Ascending aorta (tissue), 2 donors: ENCODE measurements at regions not wholly inside any gene's neighbourhood (a gene's known extent, or its start where the extent isn't known, plus 50 kb on each side); places are given as distances from the start of the nearest gene placed in this dataset.

Experiments
- DNase-seq, 2 donors: peaks; one replicate each; pipeline ENCODE4 v3.0.0-alpha.2; 2019; ENCODE audit warnings: low spot score in 2 of 2
- H3K27ac ChIP-seq, 2 donors: fragments of 200-600 bp; sonication (generic); one replicate each; pipeline ENCODE4 v1.5.1; 2016 to 2017; ENCODE audit warnings: mild to moderate bottlenecking in 1 of 2
- H3K27me3 ChIP-seq: fragments of 200-600 bp; sonication (generic); one replicate; pipeline ENCODE4 v1.5.1; 2017
- H3K36me3 ChIP-seq, 2 donors: fragments of 200-600 bp; sonication (generic); one replicate each; pipeline ENCODE4 v1.5.1; 2016
- H3K4me1 ChIP-seq, 2 donors: fragments of 200-600 bp; sonication (generic); one replicate each; pipeline ENCODE4 v1.5.1; 2016 to 2017; ENCODE audit warnings: mild to moderate bottlenecking in 1 of 2
- H3K4me3 ChIP-seq, 2 donors: fragments of 200-600 bp; sonication (generic); one replicate each; pipeline ENCODE4 v1.5.1; 2016 to 2017; ENCODE audit warnings: mild to moderate bottlenecking in 1 of 2
- H3K9me3 ChIP-seq, 2 donors: fragments of 200-600 bp; sonication (generic); one replicate each; pipeline ENCODE4 v1.5.1; 2016
- intact Hi-C: fragments of 100-400 bp; cut with DNase I; formaldehyde crosslinking; loops from one replicate; pipeline ENCODE4 v1.15.1; 2023
- TF ChIP-seq, protein P1 (sequence below), 3 experiments: fragments of 200-600 bp in 2 of 3; fragments of 450-650 bp in 1 of 3; sonication (generic) in 2 of 3; IDR thresholded peaks; one replicate each; pipeline ENCODE4 v1.5.1; 2016 to 2019; ENCODE audit warnings: antibody characterized with exemption in 3 of 3, mild to moderate bottlenecking in 1 of 3, moderate library complexity in 1 of 3

DNA sequence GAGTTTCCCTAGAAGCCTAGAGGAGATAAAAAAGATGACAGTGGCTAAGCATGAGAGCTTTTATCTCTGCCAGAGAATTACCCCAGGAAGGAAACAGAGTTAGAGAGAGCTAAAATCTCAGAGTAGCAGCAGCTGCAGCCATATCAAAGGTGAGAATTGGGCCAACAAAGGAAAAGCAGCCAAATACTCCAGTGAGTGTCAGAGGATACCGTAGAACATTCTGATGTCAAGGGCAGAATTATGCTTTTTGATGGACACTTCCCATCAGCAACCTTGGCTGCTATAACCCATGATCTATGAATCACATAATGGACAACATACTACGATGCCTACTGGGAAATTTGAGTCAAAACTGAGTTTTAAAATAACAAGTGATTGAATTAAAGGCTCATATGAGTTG is 405.8 kb upstream of the CPEB2 start:
- H3K27ac ChIP-seq, result no peak overlapping the region
- intact Hi-C loops, result no loop called here
- no peak for DNase-seq
- H3K9me3 ChIP-seq, result no peaks in the 10 kb centered on the region
- no peak overlapping the region for H3K4me3 ChIP-seq
- H3K36me3 ChIP-seq, result no peaks in the 10 kb centered on the region
- no peaks in the 10 kb centered on the region for H3K4me1 ChIP-seq
- TF ChIP-seq, protein P1, sequence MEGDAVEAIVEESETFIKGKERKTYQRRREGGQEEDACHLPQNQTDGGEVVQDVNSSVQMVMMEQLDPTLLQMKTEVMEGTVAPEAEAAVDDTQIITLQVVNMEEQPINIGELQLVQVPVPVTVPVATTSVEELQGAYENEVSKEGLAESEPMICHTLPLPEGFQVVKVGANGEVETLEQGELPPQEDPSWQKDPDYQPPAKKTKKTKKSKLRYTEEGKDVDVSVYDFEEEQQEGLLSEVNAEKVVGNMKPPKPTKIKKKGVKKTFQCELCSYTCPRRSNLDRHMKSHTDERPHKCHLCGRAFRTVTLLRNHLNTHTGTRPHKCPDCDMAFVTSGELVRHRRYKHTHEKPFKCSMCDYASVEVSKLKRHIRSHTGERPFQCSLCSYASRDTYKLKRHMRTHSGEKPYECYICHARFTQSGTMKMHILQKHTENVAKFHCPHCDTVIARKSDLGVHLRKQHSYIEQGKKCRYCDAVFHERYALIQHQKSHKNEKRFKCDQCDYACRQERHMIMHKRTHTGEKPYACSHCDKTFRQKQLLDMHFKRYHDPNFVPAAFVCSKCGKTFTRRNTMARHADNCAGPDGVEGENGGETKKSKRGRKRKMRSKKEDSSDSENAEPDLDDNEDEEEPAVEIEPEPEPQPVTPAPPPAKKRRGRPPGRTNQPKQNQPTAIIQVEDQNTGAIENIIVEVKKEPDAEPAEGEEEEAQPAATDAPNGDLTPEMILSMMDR (IDR thresholded peaks at IDR 0.05), result no peak
- no peaks in the 10 kb centered on the region for H3K27me3 ChIP-seq

GRCh38 chr4:14596904-14597303 is 405.4 kb upstream of the CPEB2 start:
- DNase-seq, result no peak
- Histone ChIP-seq H3K4me3 (no peak overlapping the region), H3K4me1 (no peaks in the 10 kb centered on the region), H3K27me3 (no peaks in the 10 kb centered on the region), H3K27ac (no peak overlapping the region), H3K36me3 (no peaks in the 10 kb centered on the region), H3K9me3 (no peaks in the 10 kb centered on the region)
- TF ChIP-seq, protein P1 (IDR thresholded peaks at IDR 0.05), result no peak
- intact Hi-C loops, result no loop called here

DNA sequence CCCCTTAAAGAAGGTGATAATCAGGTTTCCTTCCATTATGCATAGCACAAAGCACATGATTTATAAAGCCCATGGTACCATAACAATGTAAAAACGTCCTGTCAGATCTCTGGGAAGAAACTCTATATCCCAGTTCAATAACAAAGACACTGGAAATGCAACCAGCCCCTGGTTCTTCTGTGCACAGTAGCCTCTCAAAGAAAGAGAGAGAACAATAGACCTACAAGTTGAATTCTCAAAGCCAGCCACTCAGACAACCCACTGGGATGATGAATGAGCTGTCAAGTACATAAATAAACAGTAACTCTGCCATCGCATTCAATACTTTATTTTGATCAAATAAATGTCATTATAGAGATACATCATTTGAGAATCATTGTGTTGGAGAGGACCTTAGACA is 400.1 kb upstream of the CPEB2 start:
- no peaks in the 10 kb centered on the region for H3K36me3 ChIP-seq
- intact Hi-C loops, result no loop called here
- no peak for DNase-seq

DNA sequence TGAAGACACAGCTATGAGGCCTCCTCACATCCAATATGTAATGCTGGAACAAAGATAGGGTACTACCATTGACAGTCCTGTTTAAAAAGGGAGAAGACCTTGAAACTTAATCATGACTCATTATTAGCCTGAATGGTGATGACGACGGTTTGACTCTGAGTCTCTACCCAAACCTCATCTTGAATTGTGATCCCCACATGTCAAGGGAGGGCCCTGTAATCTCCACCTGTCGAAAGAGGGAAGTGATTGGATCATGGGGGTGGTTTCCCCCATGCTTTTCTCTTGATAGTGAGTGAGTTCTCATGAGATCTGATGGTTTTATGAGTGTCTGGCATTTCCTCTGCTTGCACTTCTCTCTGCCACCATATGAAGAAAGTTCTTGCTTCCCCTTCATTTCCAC is 395.3 kb upstream of the CPEB2 start:
- Histone ChIP-seq H3K27ac (no peak overlapping the region), H3K36me3 (no peaks in the 10 kb centered on the region), H3K4me3 (no peak overlapping the region), H3K4me1 (no peaks in the 10 kb centered on the region), H3K9me3 (no peaks in the 10 kb centered on the region), H3K27me3 (no peaks in the 10 kb centered on the region)
- TF ChIP-seq, protein P1 (IDR thresholded peaks at IDR 0.05), result no peak
- intact Hi-C loops, result no loop called here
- DNase-seq, result no peak

More for the DNA sequence above, 400.1 kb upstream of the CPEB2 start:
- no peak overlapping the region for H3K27ac ChIP-seq
- no peaks in the 10 kb centered on the region for H3K9me3 ChIP-seq
- no peaks in the 10 kb centered on the region for H3K4me1 ChIP-seq
- TF ChIP-seq, protein P1 (IDR thresholded peaks at IDR 0.05), result no peak
- H3K4me3 ChIP-seq, result no peak overlapping the region
- no peaks in the 10 kb centered on the region for H3K27me3 ChIP-seq

- intact Hi-C loops, result no loop called here
- TF ChIP-seq, protein P1 (IDR thresholded peaks at IDR 0.05), result no peak
Observed at GRCh38 chr4:14607578-14607977, 394.7 kb upstream of the CPEB2 start.

DNA sequence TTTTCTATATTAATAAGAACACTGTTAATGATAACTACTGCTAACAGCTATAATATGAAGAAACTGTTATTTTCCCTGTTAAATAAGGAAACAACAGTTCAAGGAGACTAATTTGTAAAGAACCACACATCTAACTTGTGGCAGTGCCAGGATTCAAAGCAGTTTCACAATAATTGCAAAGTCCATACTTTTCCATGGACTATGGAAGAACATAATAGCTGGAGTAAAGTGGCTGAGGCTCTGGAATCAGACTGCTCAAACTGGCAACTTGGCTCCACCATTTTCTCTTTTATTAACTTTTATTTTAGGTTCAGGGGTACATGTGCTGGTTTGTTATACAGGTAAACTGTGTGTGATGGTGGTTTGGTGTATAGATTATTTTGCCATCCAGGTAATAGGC is 393.7 kb upstream of the CPEB2 start:
- Histone ChIP-seq H3K4me3 (no peak overlapping the region), H3K4me1 (no peaks in the 10 kb centered on the region), H3K36me3 (no peaks in the 10 kb centered on the region), H3K27me3 (no peaks in the 10 kb centered on the region), H3K27ac (no peak overlapping the region), H3K9me3 (no peaks in the 10 kb centered on the region)
- TF ChIP-seq, protein P1 (IDR thresholded peaks at IDR 0.05), result no peak
- intact Hi-C loops, result no loop called here
- no peak for DNase-seq

More at GRCh38 chr4:14607578-14607977, 394.7 kb upstream of the CPEB2 start:
- Histone ChIP-seq H3K9me3 (no peaks in the 10 kb centered on the region), H3K36me3 (no peaks in the 10 kb centered on the region), H3K27ac (no peak overlapping the region), H3K4me1 (no peaks in the 10 kb centered on the region), H3K27me3 (no peaks in the 10 kb centered on the region), H3K4me3 (no peak overlapping the region)
- no peak for DNase-seq
